ENCODE measurements at regions not wholly inside any gene's neighbourhood (a gene's known extent, or its start where the extent isn't known, plus 50 kb on each side); places are given as distances from the start of the nearest gene placed in this dataset.

DNA sequence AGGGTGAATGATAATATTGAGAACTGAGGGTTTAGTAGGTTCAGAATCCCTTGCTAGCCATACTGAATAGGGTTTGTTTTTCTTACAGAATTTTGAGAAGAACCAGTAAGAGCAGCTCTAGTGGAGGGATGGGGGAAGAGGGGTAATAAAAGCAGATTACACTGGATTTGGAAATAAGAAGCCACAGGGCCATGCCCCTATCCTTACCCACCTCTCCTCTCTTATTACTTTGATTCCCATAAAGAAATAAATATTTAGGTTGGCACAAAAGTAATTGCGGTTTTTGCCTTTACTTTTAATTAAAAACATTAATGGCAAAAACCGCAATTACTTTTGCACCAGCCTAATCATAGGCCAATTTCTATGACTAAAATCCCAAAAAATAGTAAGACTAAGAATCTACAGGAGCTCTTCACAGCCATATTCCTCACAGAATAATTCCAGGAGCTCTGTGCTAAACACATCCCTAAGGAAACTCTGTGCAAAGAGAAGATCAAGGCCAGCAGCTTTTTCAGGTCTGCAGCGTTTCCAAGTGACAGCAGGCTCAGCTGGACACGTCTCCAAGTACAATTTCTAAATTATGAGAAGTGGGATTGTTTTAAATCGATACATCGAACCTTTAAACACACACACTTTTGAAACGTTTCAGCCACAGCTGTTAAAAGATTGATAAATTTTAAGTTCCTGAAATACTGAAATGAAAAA, 58.4 kb upstream of the RTN4 start:
- no peaks in the 10 kb centered on the region for H3K27me3 Mint-ChIP-seq
- H3K9me3 Mint-ChIP-seq: no peaks in the 10 kb centered on the region
- no peaks in the 10 kb centered on the region for H3K36me3 Mint-ChIP-seq
- H3K4me1 Mint-ChIP-seq: no peaks in the 10 kb centered on the region
- H3K27ac Mint-ChIP-seq: no peak overlapping the region
- DNase-seq: no peak
- no peak overlapping the region for H3K4me3 Mint-ChIP-seq

- no peak overlapping the region for H3K27ac Mint-ChIP-seq
- H3K9me3 Mint-ChIP-seq: no peaks in the 10 kb centered on the region
- DNase-seq: no peak
- no peaks in the 10 kb centered on the region for H3K36me3 Mint-ChIP-seq
- H3K4me1 Mint-ChIP-seq: peaks cover 2% of the 10 kb centered on the region
- no peak overlapping the region for H3K4me3 Mint-ChIP-seq
- no peaks in the 10 kb centered on the region for H3K27me3 Mint-ChIP-seq
Measured at GRCh38 chr2:55107436-55107835, 57.2 kb upstream of the RTN4 start.

- H3K4me1 Mint-ChIP-seq: peaks cover 2% of the 10 kb centered on the region
- no peak overlapping the region for H3K4me3 Mint-ChIP-seq
- H3K27me3 Mint-ChIP-seq: no peaks in the 10 kb centered on the region
- H3K9me3 Mint-ChIP-seq: no peaks in the 10 kb centered on the region
- no peak for DNase-seq
- no peak overlapping the region for H3K27ac Mint-ChIP-seq
- no peaks in the 10 kb centered on the region for H3K36me3 Mint-ChIP-seq
Measured at GRCh38 chr2:55106148-55106547, 55.9 kb upstream of the RTN4 start.

DNA sequence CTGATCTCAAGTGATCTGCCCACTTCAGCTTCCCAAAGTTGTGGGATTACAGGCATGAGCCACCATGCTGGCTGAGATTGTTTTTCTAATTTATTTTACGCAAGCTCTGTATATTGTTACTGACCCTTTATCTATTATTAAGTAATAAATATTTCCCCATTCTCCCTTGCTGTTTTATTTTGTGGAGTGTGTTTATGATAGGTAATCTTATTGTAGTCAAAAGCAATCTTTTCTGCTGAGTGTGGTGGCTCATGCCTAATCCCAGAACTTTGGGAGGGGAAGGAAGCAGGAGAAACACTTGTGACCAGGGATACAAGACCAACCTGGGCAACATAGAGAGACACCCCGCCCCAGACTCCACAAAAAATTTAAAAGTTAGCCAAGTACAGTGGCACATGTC, 55.2 kb upstream of the RTN4 start:
- Mint-ChIP-seq H3K36me3 (no peaks in the 10 kb centered on the region), H3K27me3 (no peaks in the 10 kb centered on the region), H3K4me3 (no peak overlapping the region), H3K9me3 (no peaks in the 10 kb centered on the region), H3K27ac (no peak overlapping the region), H3K4me1 (peaks cover 3% of the 10 kb centered on the region)
- no peak for DNase-seq

GRCh38 chr2:55103046-55103445, 52.8 kb upstream of the RTN4 start:
- peaks cover 3% of the 10 kb centered on the region for H3K36me3 Mint-ChIP-seq
- H3K9me3 Mint-ChIP-seq: no peaks in the 10 kb centered on the region
- H3K4me1 Mint-ChIP-seq: peaks cover 14% of the 10 kb centered on the region
- no peaks in the 10 kb centered on the region for H3K27me3 Mint-ChIP-seq
- no peak for DNase-seq
- no peak overlapping the region for H3K4me3 Mint-ChIP-seq
- no peak overlapping the region for H3K27ac Mint-ChIP-seq

- Mint-ChIP-seq H3K27ac (no peak overlapping the region), H3K4me3 (no peak overlapping the region), H3K27me3 (no peaks in the 10 kb centered on the region), H3K9me3 (no peaks in the 10 kb centered on the region), H3K4me1 (peaks cover 14% of the 10 kb centered on the region), H3K36me3 (peaks cover 3% of the 10 kb centered on the region)
- DNase-seq: no peak
Measured at GRCh38 chr2:55102056-55102812, 52.0 kb upstream of the RTN4 start.

DNA sequence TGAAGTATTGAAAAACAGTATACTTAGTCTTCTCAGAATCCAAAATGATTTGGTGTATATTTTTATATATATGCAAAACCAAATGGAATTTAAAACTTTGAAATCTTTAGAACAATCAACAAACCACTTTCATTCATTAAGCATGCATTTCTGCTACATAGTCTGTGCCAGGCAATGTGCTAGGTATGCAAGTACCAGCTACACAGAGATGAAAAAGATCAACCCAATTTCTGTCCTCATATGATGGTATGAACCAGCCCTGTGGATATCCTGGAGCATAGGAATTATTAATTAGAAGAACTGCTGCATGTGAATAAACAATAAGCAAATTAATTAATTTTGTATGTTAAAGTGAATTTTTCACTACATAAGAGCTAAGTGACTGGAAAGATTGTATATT, 51.2 kb upstream of the RTN4 start:
- DNase-seq: no peak
- Mint-ChIP-seq H3K9me3 (no peaks in the 10 kb centered on the region), H3K4me1 (peaks cover 14% of the 10 kb centered on the region), H3K36me3 (peaks cover 3% of the 10 kb centered on the region), H3K27ac (no peak overlapping the region), H3K4me3 (no peak overlapping the region), H3K27me3 (no peaks in the 10 kb centered on the region)

DNA sequence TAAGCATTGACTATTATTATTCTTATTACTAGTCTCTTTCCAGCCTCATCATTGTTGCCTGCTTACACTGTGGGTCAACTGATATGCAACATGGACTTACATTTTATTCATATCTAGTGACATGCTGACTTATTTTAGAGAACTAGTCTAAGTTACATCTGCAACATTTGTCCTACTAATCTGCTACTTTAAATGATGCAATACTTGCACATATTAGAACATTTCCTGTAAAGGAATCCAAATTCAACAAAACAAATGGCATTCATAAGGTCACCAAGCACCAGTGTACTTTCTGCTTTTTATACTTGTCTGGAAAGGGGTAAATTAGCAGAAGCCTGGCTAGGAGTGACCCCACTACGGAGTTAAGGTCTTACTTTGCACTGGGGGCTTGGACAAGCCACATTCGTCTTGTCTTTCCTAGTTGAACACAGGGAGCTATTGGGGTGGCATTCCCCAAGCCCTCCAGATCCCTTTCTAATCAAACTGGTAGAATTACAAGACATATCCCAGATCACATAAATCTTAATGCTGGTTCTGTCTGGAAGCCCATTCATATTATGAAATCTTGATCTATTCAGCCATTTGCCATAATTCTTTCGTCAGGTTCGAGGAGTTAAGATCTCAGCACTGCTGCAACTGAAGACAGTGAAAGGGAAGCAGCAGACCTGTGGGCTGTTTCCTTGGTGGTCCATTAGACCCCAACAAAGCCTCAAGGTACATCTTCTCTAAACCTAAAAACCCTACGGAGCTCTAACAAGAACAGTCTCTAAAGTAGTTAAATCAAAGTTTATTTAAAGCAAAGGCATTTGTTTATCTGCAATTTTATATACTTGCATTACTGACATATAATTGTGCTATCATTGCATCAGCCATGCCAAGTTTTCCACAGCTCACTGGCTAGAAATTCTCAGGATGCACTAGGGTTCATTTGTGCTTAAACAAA, 49.9 kb upstream of the RTN4 start:
- Mint-ChIP-seq H3K27ac (peak overlapping the region; percentile 77), H3K27me3 (no peaks in the 10 kb centered on the region), H3K4me3 (no peak overlapping the region), H3K36me3 (peaks cover 3% of the 10 kb centered on the region), H3K4me1 (peaks cover 14% of the 10 kb centered on the region), H3K9me3 (no peaks in the 10 kb centered on the region)
- DNase-seq: no peak
